ENCODE measurements at regions not wholly inside any gene's neighbourhood (a gene's known extent, or its start where the extent isn't known, plus 50 kb on each side); places are given as distances from the start of the nearest gene placed in this dataset.
A peak's percentile ranks its signal among the peaks of the same experiment; 100 is the strongest.

GRCh38 chr17:56678249-56679114, 85.0 kb downstream of the NOG start (continued):
- TF ChIP-seq MXI1 (IDR thresholded peaks at IDR 0.05; ENCODE audit: borderline replicate concordance, low read depth, low read length), result no peak

- H3K14ac ChIP-seq (replicated peaks; ENCODE audit: low read depth, low read length), result no peak overlapping the region; the same call in 1 of the 2 replicates
- CTCF ChIA-PET, result interaction anchor here (0.6 to 0.9 kb wide), 2 partner anchors 35 to 55 kb away, joined by 3 read pairs; no protein-coding TSS in a partner anchor
- H4K91ac ChIP-seq (ENCODE audit: insufficient read depth, low read depth, low read length), result no peak overlapping the region; the same call in 1 of the 2 replicates
- no CpG with 5 or more reads among the region's 12 CpGs for WGBS, 2 experiments (ENCODE audit: extremely low coverage in 2 of 2, insufficient read length in 1 of 2)
- no peak overlapping the region for H4K5ac ChIP-seq (ENCODE audit: low read depth, low read length)
- H2AFZ ChIP-seq (replicated peaks; ENCODE audit: low read length, poor library complexity), result peak overlapping the region; percentile 76
- H3K9ac ChIP-seq (ENCODE audit: low read depth, low read length), result peak overlapping the region; percentile 48
- in situ Hi-C loops (cut with MboI; ENCODE audit: low sequenced_read_pairs), result no loop called here
- peak overlapping the region; percentile 24; the same call in 1 of the 2 replicates for H2BK20ac ChIP-seq (ENCODE audit: low read depth, low read length)
- dilution Hi-C loops (cut with HindIII; ENCODE audit: low sequenced_read_pairs, unreplicated experiment), result no loop called here
- H3K4ac ChIP-seq (ENCODE audit: low read depth, low read length), result peak overlapping the region; percentile 37; the same call in 1 of the 2 replicates
- no peaks in the 10 kb centered on the region for H3K9me3 ChIP-seq (ENCODE audit: control insufficient read depth, insufficient read depth, low read length)
- no peaks in the 10 kb centered on the region for H3K36me3 ChIP-seq (ENCODE audit: control insufficient read depth, insufficient read depth, low read length)
- peak; percentile 56 for DNase-seq
- no peak overlapping the region for H3K4me3 ChIP-seq (ENCODE audit: insufficient read depth, low read depth, low read length)
- peak overlapping the region; percentile 86; the same call in 1 of the 2 replicates for H3K23ac ChIP-seq (ENCODE audit: low read depth, low read length)
- peak overlapping the region in 1 of 2 experiments; percentile 43; a peak in 1 of 4 replicates for H4K8ac ChIP-seq (ENCODE audit: low read depth in 2 of 2, low read length in 2 of 2)
- no peaks in the 10 kb centered on the region for H4K20me1 ChIP-seq (ENCODE audit: insufficient read depth, low read length)
- peak overlapping the region; percentile 77; the same call in 1 of the 3 replicates for H2BK15ac ChIP-seq (ENCODE audit: low read depth, low read length)
- H3K4me1 ChIP-seq (ENCODE audit: control insufficient read depth, insufficient read depth, low read length), result peaks cover 6% of the 10 kb centered on the region
- peaks cover 30% of the 10 kb centered on the region for H3K27me3 ChIP-seq (ENCODE audit: control insufficient read depth, insufficient read depth, low read length)
- intact Hi-C loops (cut with micrococcal nuclease), result loop anchor here (1.0 to 2.0 kb wide), 3 partner anchors 37 to 102 kb away; partner anchors contain the start of gene NOG
- no peak overlapping the region for H2AK5ac ChIP-seq (ENCODE audit: low read depth, low read length)
- POLR2A ChIA-PET (ENCODE audit: unreplicated experiment), result no interaction called here
- ATAC-seq (ENCODE audit: low read depth), result peak; percentile 65
- peak overlapping the region; percentile 93 for H3K4me2 ChIP-seq (ENCODE audit: low read depth, low read length)
- no peak overlapping the region for H3K27ac ChIP-seq (ENCODE audit: insufficient read depth, low read length)
- H2BK5ac ChIP-seq (ENCODE audit: low read depth, low read length, poor library complexity, severe bottlenecking), result no peak overlapping the region
- H2BK120ac ChIP-seq (ENCODE audit: low read depth, low read length), result 0 out of 2 replicates have a peak overlapping the region, but pooled peaks have one; percentile 6
- no peak overlapping the region for H3K56ac ChIP-seq (ENCODE audit: extremely low read depth, insufficient read depth, low read length)
- H3K79me1 ChIP-seq (ENCODE audit: low read depth in 1 of 2, low read length in 2 of 2), result no peaks in the 10 kb centered on the region
- TF ChIP-seq CEBPB (IDR thresholded peaks at IDR 0.05; ENCODE audit: low read depth, low read length) (peak; percentile 55; the same call in 1 of the 2 replicates), SMC3 (IDR thresholded peaks at IDR 0.05; ENCODE audit: low read depth, low read length) (peak; percentile 33), RAD21 (IDR thresholded peaks at IDR 0.05; ENCODE audit: low read length) (peak; percentile 54), CTCF (conservative IDR thresholded peaks at IDR 0.05; ENCODE audit: low read depth, low read length) (peak; percentile 58), NFE2L2 (IDR thresholded peaks at IDR 0.05; ENCODE audit: low read depth, low read length) (no peak)
- BruUV-seq (replicated peaks), result no TSS peak
- H3K18ac ChIP-seq (ENCODE audit: low read depth, low read length), result no peak overlapping the region; the same call in 1 of the 2 replicates
- H2AK9ac ChIP-seq (replicated peaks; ENCODE audit: low read depth, low read length, poor library complexity), result no peak overlapping the region
- H3K9me1 ChIP-seq (ENCODE audit: insufficient read depth, low read length), result peaks cover 13% of the 10 kb centered on the region
Measured at GRCh38 chr17:56679115-56679776, 85.7 kb downstream of the NOG start.

All from IMR-90 (cell line).